Spleen (tissue), 7 donors: ENCODE measurements at regions not wholly inside any gene's neighbourhood (a gene's known extent, or its start where the extent isn't known, plus 50 kb on each side); places are given as distances from the start of the nearest gene placed in this dataset.

Experiments
- POLR2A ChIP-seq, 3 donors: fragments of 450-650 bp; IDR thresholded peaks; one replicate each; pipeline ENCODE4 v1.5.1; 2017; ENCODE audit warnings: antibody characterized with exemption in 3 of 3, mild to moderate bottlenecking in 1 of 3
- TF ChIP-seq, protein P1 (sequence below), 11 experiments: fragments of 200-600 bp in 7 of 11; fragments of 450-650 bp in 4 of 11; sonication (generic) in 4 of 11; IDR thresholded peaks in 8 of 11; conservative IDR thresholded peaks in 3 of 11; 1 replicate in 7 of 11; 2 replicates in 4 of 11; pipeline versions ENCODE4 v1.4.0 to v1.8.0; 2016 to 2021; ENCODE audit warnings: antibody characterized with exemption in 11 of 11, inconsistent platforms in 4 of 11, mild to moderate bottlenecking in 1 of 11
- donor health status: DM: no; HTN: no; CAD: no; lungs with moderate emphysema.
- donor health status: DM: no; HTN: no; CAD: no.
- donor health status: DM: no; HTN: no; CAD: no.

DNA sequence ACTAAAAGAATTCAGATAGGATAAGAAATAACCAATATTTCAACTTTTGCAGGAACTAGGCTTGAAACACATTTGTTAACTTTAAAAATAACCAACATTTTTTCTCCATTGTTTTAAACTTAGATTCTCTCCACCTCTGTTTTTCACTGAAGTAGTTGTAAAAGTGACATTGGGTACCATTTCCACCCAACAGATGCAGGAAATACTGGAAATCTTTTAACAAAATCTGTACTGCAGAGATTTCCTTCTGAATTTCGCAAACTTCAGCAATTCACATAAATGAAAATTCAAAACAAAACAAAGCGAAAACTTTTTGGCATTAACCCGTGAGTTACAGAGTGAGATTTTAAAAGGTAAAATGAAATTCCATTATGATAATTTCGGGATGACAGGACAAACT lies 731.7 kb downstream of the RFPL4B start:
- TF ChIP-seq, protein P1, sequence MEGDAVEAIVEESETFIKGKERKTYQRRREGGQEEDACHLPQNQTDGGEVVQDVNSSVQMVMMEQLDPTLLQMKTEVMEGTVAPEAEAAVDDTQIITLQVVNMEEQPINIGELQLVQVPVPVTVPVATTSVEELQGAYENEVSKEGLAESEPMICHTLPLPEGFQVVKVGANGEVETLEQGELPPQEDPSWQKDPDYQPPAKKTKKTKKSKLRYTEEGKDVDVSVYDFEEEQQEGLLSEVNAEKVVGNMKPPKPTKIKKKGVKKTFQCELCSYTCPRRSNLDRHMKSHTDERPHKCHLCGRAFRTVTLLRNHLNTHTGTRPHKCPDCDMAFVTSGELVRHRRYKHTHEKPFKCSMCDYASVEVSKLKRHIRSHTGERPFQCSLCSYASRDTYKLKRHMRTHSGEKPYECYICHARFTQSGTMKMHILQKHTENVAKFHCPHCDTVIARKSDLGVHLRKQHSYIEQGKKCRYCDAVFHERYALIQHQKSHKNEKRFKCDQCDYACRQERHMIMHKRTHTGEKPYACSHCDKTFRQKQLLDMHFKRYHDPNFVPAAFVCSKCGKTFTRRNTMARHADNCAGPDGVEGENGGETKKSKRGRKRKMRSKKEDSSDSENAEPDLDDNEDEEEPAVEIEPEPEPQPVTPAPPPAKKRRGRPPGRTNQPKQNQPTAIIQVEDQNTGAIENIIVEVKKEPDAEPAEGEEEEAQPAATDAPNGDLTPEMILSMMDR (IDR thresholded peaks at IDR 0.05 in 8 of 11, conservative IDR thresholded peaks at IDR 0.05 in 3 of 11): no peak
- TF ChIP-seq POLR2A (IDR thresholded peaks at IDR 0.05): no peak
